Adipocyte (in vitro differentiated cells): ENCODE measurements at regions not wholly inside any gene's neighbourhood (a gene's known extent, or its start where the extent isn't known, plus 50 kb on each side); places are given as distances from the start of the nearest gene placed in this dataset.

ENCODE experiments used
- DNase-seq: peaks from one replicate; pipeline ENCODE4 v3.0.0-alpha.2; 2015; ENCODE audit warnings: low read depth
- H3K27me3 ChIP-seq: replicated peaks from 2 replicates; pipeline ENCODE4 v1.7.0; 2013; ENCODE audit warnings: mild to moderate bottlenecking, low read length, moderate library complexity; ENCODE audit not compliant: control insufficient read depth, insufficient read depth
- H3K36me3 ChIP-seq: 2 replicates; pipeline ENCODE4 v1.7.0; 2013; ENCODE audit warnings: low read length, mild to moderate bottlenecking, moderate library complexity; ENCODE audit not compliant: control insufficient read depth, insufficient read depth, severe bottlenecking
- H3K4me1 ChIP-seq: 2 replicates; pipeline ENCODE4 v1.7.0; 2013; ENCODE audit warnings: mild to moderate bottlenecking, low read length, moderate library complexity; ENCODE audit not compliant: control insufficient read depth, insufficient read depth
- H3K4me3 ChIP-seq: 2 replicates; pipeline ENCODE4 v1.7.0; 2013; ENCODE audit warnings: mild to moderate bottlenecking, low read length, moderate library complexity
- H3K9ac ChIP-seq: 2 replicates; pipeline ENCODE4 v1.7.0; 2013; ENCODE audit warnings: mild to moderate bottlenecking, low read length, moderate library complexity
- H3K9me3 ChIP-seq: 2 replicates; pipeline ENCODE4 v1.7.0; 2013; ENCODE audit warnings: mild to moderate bottlenecking, low read length, moderate library complexity; ENCODE audit not compliant: control insufficient read depth

GRCh38 chr7:114109721-114110120 lies 190.9 kb upstream of the PPP1R3A start:
- Histone ChIP-seq H3K4me3 (peak overlapping the region; percentile 55), H3K27me3 (no peaks in the 10 kb centered on the region), H3K4me1 (peaks cover 50% of the 10 kb centered on the region), H3K9ac (peak overlapping the region; percentile 56), H3K9me3 (no peaks in the 10 kb centered on the region), H3K36me3 (no peaks in the 10 kb centered on the region)
- no peak for DNase-seq

DNA sequence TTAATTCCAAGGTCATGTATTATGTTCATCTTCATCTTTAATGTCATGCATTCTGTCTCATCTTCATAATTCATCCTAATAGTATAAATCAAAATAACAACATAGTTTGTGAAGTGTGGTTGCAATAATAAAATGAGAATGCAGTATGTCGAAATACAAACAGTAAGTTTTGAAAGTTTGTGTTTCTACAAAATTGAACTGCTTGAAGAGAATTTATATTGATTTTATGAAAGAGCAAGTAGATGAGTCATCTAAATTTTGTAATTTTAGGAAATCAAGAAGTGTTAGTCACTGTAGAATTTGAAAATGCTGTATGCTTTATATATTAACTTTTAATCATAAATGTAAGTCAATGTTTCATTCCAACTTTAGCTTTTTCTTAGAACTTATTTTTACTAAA lies 190.5 kb upstream of the PPP1R3A start:
- Histone ChIP-seq H3K4me3 (peak overlapping the region; percentile 55), H3K9ac (peak overlapping the region; percentile 56), H3K27me3 (no peaks in the 10 kb centered on the region), H3K4me1 (peaks cover 54% of the 10 kb centered on the region), H3K9me3 (no peaks in the 10 kb centered on the region), H3K36me3 (no peaks in the 10 kb centered on the region)
- peak; percentile 74 for DNase-seq

DNA sequence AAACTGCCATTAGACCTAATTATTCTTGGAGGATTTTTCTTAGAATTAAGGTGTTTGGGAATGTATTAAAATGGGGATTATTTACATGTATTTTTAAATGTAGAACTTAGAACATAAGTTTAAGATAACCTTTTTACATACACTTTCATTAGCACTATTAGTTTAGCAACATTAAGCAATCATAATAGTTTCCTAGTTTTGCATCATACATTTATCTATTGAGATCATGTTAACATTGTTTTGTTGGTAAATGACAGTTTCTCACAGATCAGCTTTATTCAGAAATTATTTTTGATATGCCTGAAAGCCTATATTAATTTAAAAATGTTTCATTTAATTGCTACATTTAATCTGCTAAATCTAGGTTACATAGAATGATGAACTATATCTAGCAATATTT lies 189.7 kb upstream of the PPP1R3A start:
- Histone ChIP-seq H3K27me3 (no peaks in the 10 kb centered on the region), H3K36me3 (no peaks in the 10 kb centered on the region), H3K4me1 (peaks cover 61% of the 10 kb centered on the region), H3K9ac (no peak overlapping the region), H3K9me3 (no peaks in the 10 kb centered on the region), H3K4me3 (peak overlapping the region; percentile 6)
- no peak for DNase-seq

DNA sequence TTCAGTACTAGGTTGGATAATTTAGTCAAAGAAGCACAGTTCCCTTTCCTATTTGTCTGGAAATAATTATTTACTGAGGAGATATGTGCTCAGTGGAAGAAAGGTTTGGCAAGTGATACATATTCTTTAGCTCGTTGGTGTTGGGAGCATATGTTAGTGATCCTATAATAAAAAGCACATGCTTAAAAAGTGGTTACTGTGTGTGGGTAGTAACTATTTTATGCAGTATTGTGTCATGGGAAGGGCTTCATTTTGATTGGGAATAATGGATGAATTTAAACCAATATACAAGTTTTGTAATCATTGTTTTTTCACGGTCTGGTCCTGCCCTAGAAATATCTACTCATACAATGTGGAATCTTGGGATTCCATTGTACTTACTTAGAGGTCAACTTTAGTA lies 188.7 kb upstream of the PPP1R3A start:
- peak; percentile 73 for DNase-seq
- peaks cover 52% of the 10 kb centered on the region for H3K4me1 ChIP-seq
- H3K27me3 ChIP-seq = no peaks in the 10 kb centered on the region
- peak overlapping the region; percentile 20 for H3K4me3 ChIP-seq
- H3K9ac ChIP-seq = no peak overlapping the region
- no peaks in the 10 kb centered on the region for H3K36me3 ChIP-seq
- no peaks in the 10 kb centered on the region for H3K9me3 ChIP-seq

DNA sequence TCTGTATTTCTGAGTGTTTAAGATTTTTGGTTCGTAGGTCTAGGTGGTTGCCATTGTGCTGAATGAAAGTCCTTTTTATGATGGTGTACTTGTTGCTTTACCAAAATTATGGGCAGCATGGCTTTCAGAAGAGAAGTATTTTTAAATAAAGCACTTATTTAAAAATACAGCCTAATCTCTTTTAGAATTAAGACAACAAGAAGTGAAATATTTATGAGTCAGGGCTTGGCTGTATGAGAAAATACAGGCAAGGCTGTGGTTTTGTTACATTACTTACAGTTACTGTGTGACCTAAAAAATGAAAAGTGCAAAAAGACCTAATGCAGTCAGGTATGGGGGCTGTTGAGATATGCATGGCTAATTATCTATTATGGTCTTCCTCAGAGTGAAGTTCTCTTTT lies 185.2 kb upstream of the PPP1R3A start:
- Histone ChIP-seq H3K36me3 (no peaks in the 10 kb centered on the region), H3K27me3 (no peaks in the 10 kb centered on the region), H3K9me3 (no peaks in the 10 kb centered on the region), H3K9ac (no peak overlapping the region), H3K4me3 (no peak overlapping the region), H3K4me1 (peaks cover 38% of the 10 kb centered on the region)
- peak; percentile 45 for DNase-seq

DNA sequence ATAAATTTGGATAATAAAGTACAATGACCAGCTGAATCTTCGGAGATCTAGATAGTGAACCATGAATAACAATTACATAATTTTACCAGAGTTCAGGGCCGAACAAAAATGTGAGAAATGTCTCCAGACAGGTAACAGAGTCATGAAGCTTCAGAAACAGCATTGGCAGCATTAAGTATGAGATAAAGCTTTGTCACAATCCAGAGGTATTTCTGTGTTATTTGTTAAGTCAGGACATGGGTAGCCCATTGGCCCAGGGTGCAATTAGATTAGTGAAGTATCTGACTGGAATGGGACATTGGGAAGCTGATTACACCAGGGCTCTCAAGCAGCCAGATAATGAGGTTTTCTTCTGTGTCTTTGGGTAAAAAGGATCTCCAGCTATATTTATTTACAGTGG lies 184.2 kb upstream of the PPP1R3A start:
- H3K36me3 ChIP-seq = no peaks in the 10 kb centered on the region
- DNase-seq = no peak
- H3K4me3 ChIP-seq = no peak overlapping the region
- H3K27me3 ChIP-seq = no peaks in the 10 kb centered on the region
- peaks cover 27% of the 10 kb centered on the region for H3K4me1 ChIP-seq
- no peak overlapping the region for H3K9ac ChIP-seq
- H3K9me3 ChIP-seq = no peaks in the 10 kb centered on the region

- Histone ChIP-seq H3K9ac (no peak overlapping the region), H3K9me3 (no peaks in the 10 kb centered on the region), H3K27me3 (no peaks in the 10 kb centered on the region), H3K4me1 (peaks cover 19% of the 10 kb centered on the region), H3K36me3 (no peaks in the 10 kb centered on the region), H3K4me3 (no peak overlapping the region)
- DNase-seq = no peak
Observed at GRCh38 chr7:114102131-114102530, 183.3 kb upstream of the PPP1R3A start.

DNA sequence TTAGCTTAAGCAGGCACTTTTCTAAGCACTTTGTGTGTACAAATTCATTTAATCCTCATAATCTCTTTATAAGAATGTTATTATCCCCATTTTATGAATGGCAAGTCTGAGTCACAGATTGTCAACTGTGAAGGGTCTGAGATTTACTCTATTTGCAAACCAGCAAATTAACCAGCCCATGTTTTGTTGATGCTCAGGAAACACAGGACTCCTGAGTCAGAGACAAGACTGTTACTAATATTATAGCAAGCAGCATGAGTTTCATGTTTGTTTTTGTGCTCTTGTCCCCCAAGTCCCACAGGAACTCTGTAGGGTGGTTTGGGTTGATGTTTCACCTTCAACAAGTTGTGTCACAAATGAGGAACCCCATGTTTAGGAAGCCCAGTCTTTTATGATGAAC lies 182.0 kb upstream of the PPP1R3A start:
- H3K9ac ChIP-seq = no peak overlapping the region
- H3K4me3 ChIP-seq = no peak overlapping the region
- no peak for DNase-seq
- H3K36me3 ChIP-seq = no peaks in the 10 kb centered on the region
- H3K9me3 ChIP-seq = no peaks in the 10 kb centered on the region
- no peaks in the 10 kb centered on the region for H3K27me3 ChIP-seq
- H3K4me1 ChIP-seq = peaks cover 18% of the 10 kb centered on the region

- H3K36me3 ChIP-seq = no peaks in the 10 kb centered on the region
- no peak overlapping the region for H3K9ac ChIP-seq
- peaks cover 14% of the 10 kb centered on the region for H3K4me1 ChIP-seq
- H3K4me3 ChIP-seq = no peak overlapping the region
- H3K27me3 ChIP-seq = no peaks in the 10 kb centered on the region
- peaks cover 3% of the 10 kb centered on the region for H3K9me3 ChIP-seq
- DNase-seq = no peak
Observed at GRCh38 chr7:114099337-114099736, 180.5 kb upstream of the PPP1R3A start.

DNA sequence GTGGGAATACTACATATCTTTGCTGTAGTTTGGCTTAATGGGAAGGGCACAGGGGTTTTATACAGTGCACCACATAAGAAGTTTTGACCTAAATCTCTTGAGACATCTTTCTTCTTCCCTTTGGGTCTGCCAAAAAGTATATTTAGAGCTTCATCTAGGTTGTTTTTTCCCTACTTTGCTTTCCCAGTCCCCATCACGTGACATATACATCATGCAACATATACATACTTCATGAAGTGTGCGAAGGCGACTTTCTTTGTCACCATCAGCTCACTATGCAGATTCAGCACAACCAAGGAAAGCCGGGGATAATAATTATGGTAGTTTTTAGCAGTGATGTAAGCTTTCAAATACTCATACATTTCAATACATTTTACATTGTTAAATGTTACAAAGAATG lies 177.1 kb upstream of the PPP1R3A start:
- DNase-seq = no peak
- Histone ChIP-seq H3K9me3 (peaks cover 3% of the 10 kb centered on the region), H3K4me3 (no peak overlapping the region), H3K27me3 (no peaks in the 10 kb centered on the region), H3K36me3 (no peaks in the 10 kb centered on the region), H3K9ac (no peak overlapping the region), H3K4me1 (peaks cover 4% of the 10 kb centered on the region)

DNA sequence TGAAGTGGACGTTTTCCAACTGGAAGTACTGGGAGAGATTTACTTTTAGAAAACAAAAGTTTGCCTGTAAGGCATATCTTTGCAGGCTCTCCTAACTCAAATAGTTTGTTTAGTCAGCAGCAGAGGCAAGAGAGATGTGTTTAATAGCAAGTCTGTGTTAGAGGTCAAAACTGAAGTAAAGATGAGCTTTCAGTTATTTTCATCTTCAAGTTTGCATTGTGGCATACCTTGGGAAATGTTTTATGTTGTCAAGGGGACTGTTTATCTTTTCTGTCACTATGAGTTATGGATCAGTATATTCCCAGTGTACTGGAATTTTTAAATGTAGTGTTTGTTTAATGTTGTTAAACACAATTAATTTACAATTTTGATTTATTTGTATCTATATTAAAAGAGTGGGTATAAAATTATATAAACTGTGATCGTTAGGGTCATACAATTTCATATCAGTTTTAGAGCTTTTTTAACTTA lies 169.7 kb upstream of the PPP1R3A start:
- Histone ChIP-seq H3K4me1 (peaks cover 20% of the 10 kb centered on the region), H3K9me3 (no peaks in the 10 kb centered on the region), H3K36me3 (no peaks in the 10 kb centered on the region), H3K9ac (peak overlapping the region; percentile 87), H3K27me3 (no peaks in the 10 kb centered on the region), H3K4me3 (peak overlapping the region; percentile 98)
- DNase-seq = no peak

GRCh38 chr7:114087653-114088469 lies 169.1 kb upstream of the PPP1R3A start:
- DNase-seq = no peak
- H3K9ac ChIP-seq = peak overlapping the region; percentile 87
- H3K27me3 ChIP-seq = no peaks in the 10 kb centered on the region
- no peaks in the 10 kb centered on the region for H3K9me3 ChIP-seq
- H3K36me3 ChIP-seq = no peaks in the 10 kb centered on the region
- H3K4me1 ChIP-seq = peaks cover 23% of the 10 kb centered on the region
- peak overlapping the region; percentile 98 for H3K4me3 ChIP-seq
